ENCODE measurements at regions not wholly inside any gene's neighbourhood (a gene's known extent, or its start where the extent isn't known, plus 50 kb on each side); places are given as distances from the start of the nearest gene placed in this dataset.

GRCh38 chr4:67328393-67328792, 216.9 kb downstream of the CENPC start:
- H4K20me1 ChIP-seq (ENCODE audit: insufficient read depth, low read length, poor library complexity, severe bottlenecking) = no peaks in the 10 kb centered on the region
- no peaks in the 10 kb centered on the region for H3K27me3 ChIP-seq (ENCODE audit: insufficient read depth, low read length, poor library complexity, severe bottlenecking)
- no peaks in the 10 kb centered on the region for H3K36me3 ChIP-seq (ENCODE audit: insufficient read depth, low read length)

GRCh38 chr4:67328018-67328278, 217.4 kb downstream of the CENPC start:
- Histone ChIP-seq H3K4me2 (ENCODE audit: low read depth, low read length, poor library complexity, severe bottlenecking) (no peak overlapping the region), H3K9me2 (replicated peaks; ENCODE audit: low read depth, low read length) (no peaks in the 10 kb centered on the region), H2AFZ (ENCODE audit: low read length) (no peak overlapping the region), H3K27me3 (ENCODE audit: insufficient read depth, low read length, poor library complexity, severe bottlenecking) (no peaks in the 10 kb centered on the region), H3K4me3 (ENCODE audit: low read length, poor library complexity, severe bottlenecking) (no peak overlapping the region), H3K36me3 (ENCODE audit: insufficient read depth, low read length) (no peaks in the 10 kb centered on the region), H3K79me2 (ENCODE audit: insufficient read depth, low read length) (no peaks in the 10 kb centered on the region), H3K4me1 (ENCODE audit: insufficient read depth, low read length, poor library complexity, severe bottlenecking) (no peaks in the 10 kb centered on the region), H3K9me3 (ENCODE audit: insufficient read depth, low read depth, low read length) (no peaks in the 10 kb centered on the region), H3F3A (ENCODE audit: low read depth) (no peaks in the 10 kb centered on the region), H3K9ac (ENCODE audit: low read depth, low read length, poor library complexity, severe bottlenecking) (no peak overlapping the region), H4K20me1 (ENCODE audit: insufficient read depth, low read length, poor library complexity, severe bottlenecking) (no peaks in the 10 kb centered on the region)
- TF ChIP-seq EZH2phosphoT487 (IDR thresholded peaks at IDR 0.05; ENCODE audit: borderline replicate concordance) (no peak), CTCF (conservative IDR thresholded peaks at IDR 0.05; ENCODE audit: low read length) (no peak)

More at GRCh38 chr4:67328393-67328792, 216.9 kb downstream of the CENPC start:
- Histone ChIP-seq H2AFZ (ENCODE audit: low read length) (no peak overlapping the region), H3K9me3 (ENCODE audit: insufficient read depth, low read depth, low read length) (no peaks in the 10 kb centered on the region), H3K4me2 (ENCODE audit: low read depth, low read length, poor library complexity, severe bottlenecking) (no peak overlapping the region), H3K9me2 (replicated peaks; ENCODE audit: low read depth, low read length) (no peaks in the 10 kb centered on the region), H3K4me3 (ENCODE audit: low read length, poor library complexity, severe bottlenecking) (no peak overlapping the region), H3K79me2 (ENCODE audit: insufficient read depth, low read length) (no peaks in the 10 kb centered on the region), H3K9ac (ENCODE audit: low read depth, low read length, poor library complexity, severe bottlenecking) (no peak overlapping the region), H3F3A (ENCODE audit: low read depth) (no peaks in the 10 kb centered on the region), H3K4me1 (ENCODE audit: insufficient read depth, low read length, poor library complexity, severe bottlenecking) (no peaks in the 10 kb centered on the region)
- TF ChIP-seq EZH2phosphoT487 (IDR thresholded peaks at IDR 0.05; ENCODE audit: borderline replicate concordance) (no peak), CTCF (conservative IDR thresholded peaks at IDR 0.05; ENCODE audit: low read length) (no peak)

- no peak overlapping the region for H3K9ac ChIP-seq (ENCODE audit: low read depth, low read length, poor library complexity, severe bottlenecking)
- H3K4me3 ChIP-seq (ENCODE audit: low read length, poor library complexity, severe bottlenecking) = no peak overlapping the region
- no peaks in the 10 kb centered on the region for H3K9me3 ChIP-seq (ENCODE audit: insufficient read depth, low read depth, low read length)
- H3K27me3 ChIP-seq (ENCODE audit: insufficient read depth, low read length, poor library complexity, severe bottlenecking) = no peaks in the 10 kb centered on the region
- no peaks in the 10 kb centered on the region for H3K4me1 ChIP-seq (ENCODE audit: insufficient read depth, low read length, poor library complexity, severe bottlenecking)
- H2AFZ ChIP-seq (ENCODE audit: low read length) = peak overlapping the region; percentile 8; the same call in 1 of the 2 replicates
- H3F3A ChIP-seq (ENCODE audit: low read depth) = no peaks in the 10 kb centered on the region
- no peaks in the 10 kb centered on the region for H3K9me2 ChIP-seq (replicated peaks; ENCODE audit: low read depth, low read length)
- H3K36me3 ChIP-seq (ENCODE audit: insufficient read depth, low read length) = no peaks in the 10 kb centered on the region
- H3K4me2 ChIP-seq (ENCODE audit: low read depth, low read length, poor library complexity, severe bottlenecking) = no peak overlapping the region
- no peak for TF ChIP-seq EZH2phosphoT487 (IDR thresholded peaks at IDR 0.05; ENCODE audit: borderline replicate concordance)
- TF ChIP-seq CTCF (conservative IDR thresholded peaks at IDR 0.05; ENCODE audit: low read length) = peak; percentile 98
- H3K79me2 ChIP-seq (ENCODE audit: insufficient read depth, low read length) = no peaks in the 10 kb centered on the region
- no peaks in the 10 kb centered on the region for H4K20me1 ChIP-seq (ENCODE audit: insufficient read depth, low read length, poor library complexity, severe bottlenecking)
Measured at GRCh38 chr4:67327245-67328017, 217.9 kb downstream of the CENPC start.
